Inferior parietal cortex (tissue), 1 donor: ENCODE measurements at regions not wholly inside any gene's neighbourhood (a gene's known extent, or its start where the extent isn't known, plus 50 kb on each side); places are given as distances from the start of the nearest gene placed in this dataset.
"Not testable (repeated sequence)": the region's sequence is repeated elsewhere in the genome, so short reads cannot be mapped to it uniquely, and the experiment has no call there.

ENCODE experiments used
- DNase-seq: peaks from one replicate; pipeline ENCODE4 v3.0.0-alpha.2; 2016; ENCODE audit errors: extremely low spot score

DNA sequence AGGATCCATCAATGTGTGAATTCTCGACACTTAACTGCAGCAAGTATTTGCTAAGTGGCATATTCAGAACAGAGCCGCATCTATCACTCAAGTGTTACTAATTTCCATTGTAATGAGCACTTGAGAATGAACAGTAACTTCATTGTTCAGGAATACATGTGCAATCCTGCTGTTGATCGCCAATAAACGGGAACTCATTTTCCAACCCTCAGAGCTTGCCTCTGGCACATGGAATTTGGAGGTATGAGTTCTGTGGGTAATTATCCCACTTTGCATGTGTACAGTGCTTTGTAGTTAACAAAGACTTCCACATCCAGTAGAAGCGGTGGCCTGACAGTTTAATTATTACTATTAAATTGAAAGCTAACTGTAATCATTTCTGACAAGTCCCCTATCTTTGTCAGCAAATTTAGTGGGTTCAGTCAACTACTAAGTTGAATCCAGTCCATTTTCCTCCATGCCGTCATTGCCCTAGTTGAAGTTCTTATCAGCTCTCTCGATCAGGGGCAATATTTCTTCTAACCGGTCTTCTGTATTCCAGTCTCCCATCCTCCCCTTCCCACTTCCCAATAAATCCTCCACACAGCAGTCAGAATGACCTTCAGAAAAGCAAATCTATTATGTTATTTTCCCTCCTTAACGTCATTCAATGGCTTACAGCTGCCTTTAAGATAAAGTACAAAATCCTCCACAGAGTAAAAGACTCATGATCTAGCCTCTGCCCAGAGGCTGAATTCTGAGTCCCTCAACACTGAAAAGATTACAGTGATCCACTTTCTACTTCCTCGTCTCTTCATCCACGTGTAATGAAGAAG, 62.4 kb upstream of the GBA3 start:
- not testable (repeated sequence) for DNase-seq

DNA sequence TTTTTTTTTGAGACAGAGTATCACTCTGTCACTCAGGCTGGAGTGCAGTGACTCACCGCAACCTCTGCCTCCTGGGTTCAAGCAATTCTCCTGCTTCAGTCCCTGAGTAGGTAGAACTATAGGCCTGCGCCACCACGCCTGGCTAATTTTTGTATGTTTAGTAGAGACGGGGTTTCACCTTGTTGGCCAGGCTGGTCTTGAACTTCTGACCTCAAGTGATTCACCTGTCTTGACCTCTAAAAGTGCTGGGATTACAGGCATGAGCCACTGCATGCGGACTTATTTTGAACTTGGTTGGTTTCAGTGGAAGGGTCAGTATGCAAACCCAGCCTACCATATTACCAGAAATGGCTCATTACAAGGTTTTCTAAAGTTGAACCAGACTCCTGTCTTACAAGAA, 61.6 kb upstream of the GBA3 start:
- DNase-seq: not testable (repeated sequence)

DNA sequence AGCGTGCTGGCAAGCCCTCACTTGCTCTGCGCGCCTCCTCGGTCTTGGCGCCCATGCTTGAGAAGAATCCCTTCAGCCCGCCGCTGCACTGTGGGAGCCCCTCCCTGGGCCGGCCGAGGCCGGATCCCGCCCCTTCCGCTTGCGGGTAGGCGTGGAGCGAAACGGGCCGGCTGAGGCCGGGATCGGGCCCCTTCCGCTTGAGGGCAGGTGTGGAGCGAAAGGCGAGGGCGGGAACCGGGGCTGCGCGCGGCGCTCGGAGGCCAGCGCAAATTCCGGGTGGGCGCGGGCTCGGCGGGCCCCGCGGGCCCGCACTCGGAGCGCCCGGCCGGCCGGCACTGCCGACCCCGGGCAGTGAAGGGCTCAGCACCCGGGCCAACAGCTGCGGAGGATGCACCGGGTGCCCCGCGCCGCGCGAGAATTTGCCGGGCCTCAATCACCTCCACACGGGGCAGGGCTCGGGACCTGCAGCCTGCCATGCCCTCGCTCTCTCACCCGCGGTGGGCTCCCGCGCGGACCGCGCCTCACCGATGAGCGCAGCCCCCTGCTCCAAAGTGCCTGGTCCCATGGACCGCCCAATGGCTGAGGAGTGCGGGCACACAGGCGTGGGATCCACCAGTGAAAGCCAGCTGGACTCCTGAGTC, 58.1 kb upstream of the GBA3 start:
- DNase-seq: no peak

DNA sequence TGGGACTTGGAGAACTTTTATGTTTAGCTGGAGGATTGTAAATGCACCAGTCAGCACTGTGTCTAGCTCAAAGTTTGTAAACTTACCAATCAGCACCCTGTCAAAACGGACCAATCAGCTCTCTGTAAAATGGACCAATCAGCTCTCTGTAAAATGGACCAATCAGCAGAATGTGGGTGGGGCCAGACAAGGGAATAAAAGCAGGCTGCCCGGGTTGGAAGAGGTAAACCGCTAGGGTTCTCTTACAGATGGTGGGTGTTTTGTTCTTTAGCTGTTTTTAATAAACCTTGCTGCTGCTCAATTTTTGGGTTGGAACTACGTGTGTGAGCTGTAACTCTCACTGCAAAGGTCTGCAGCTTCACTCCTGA, 57.6 kb upstream of the GBA3 start:
- not testable (repeated sequence) for DNase-seq

DNA sequence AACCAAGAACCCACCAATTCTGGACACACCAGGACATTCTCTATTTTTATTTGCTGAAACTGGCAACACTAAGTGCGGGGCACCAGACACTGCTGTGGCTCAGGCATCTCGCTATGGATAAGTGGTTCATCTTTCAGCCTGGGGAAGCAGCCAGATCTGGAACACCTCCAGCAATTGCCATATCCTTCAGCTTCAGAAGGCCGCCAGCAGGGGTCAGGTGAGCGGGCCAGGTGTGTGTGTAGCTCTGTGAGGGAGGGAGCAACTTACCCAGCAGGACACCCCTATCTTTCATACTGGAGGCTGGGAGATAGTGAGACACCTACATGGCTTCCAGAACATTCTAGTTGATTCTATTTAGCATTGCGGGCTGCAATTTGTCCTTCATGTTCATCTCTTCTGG, 57.0 kb upstream of the GBA3 start:
- no peak for DNase-seq

GRCh38 chr4:22637306-22637705, 55.4 kb upstream of the GBA3 start:
- no peak for DNase-seq
